Ishikawa (cell line): ENCODE measurements at regions not wholly inside any gene's neighbourhood (a gene's known extent, or its start where the extent isn't known, plus 50 kb on each side); places are given as distances from the start of the nearest gene placed in this dataset.

Experiments used
- EP300 ChIP-seq: IDR thresholded peaks from 2 replicates; pipeline ENCODE4 v1.6.1; 2012; ENCODE audit warnings: borderline replicate concordance
- RAD21 ChIP-seq: IDR thresholded peaks from 2 replicates; pipeline ENCODE4 v1.6.1; 2012; ENCODE audit warnings: low read depth
- TAF1 ChIP-seq: IDR thresholded peaks from 2 replicates; pipeline ENCODE4 v1.6.1; 2012; ENCODE audit warnings: low read depth, mild to moderate bottlenecking
- TCF12 ChIP-seq: IDR thresholded peaks from 2 replicates; pipeline ENCODE4 v1.6.1; 2012; ENCODE audit warnings: low read depth
- TEAD4 ChIP-seq: IDR thresholded peaks from 2 replicates; pipeline ENCODE4 v1.6.1; 2012
- YY1 ChIP-seq: IDR thresholded peaks from 2 replicates; pipeline ENCODE4 v1.6.1; 2012; ENCODE audit warnings: low read depth
- TF ChIP-seq, protein P1 (sequence below): IDR thresholded peaks from 2 replicates; pipeline ENCODE4 v1.6.1; 2012; ENCODE audit warnings: low read depth, mild to moderate bottlenecking
- TF ChIP-seq, protein P2 (sequence below): IDR thresholded peaks from 2 replicates; pipeline ENCODE4 v1.6.1; 2012

DNA sequence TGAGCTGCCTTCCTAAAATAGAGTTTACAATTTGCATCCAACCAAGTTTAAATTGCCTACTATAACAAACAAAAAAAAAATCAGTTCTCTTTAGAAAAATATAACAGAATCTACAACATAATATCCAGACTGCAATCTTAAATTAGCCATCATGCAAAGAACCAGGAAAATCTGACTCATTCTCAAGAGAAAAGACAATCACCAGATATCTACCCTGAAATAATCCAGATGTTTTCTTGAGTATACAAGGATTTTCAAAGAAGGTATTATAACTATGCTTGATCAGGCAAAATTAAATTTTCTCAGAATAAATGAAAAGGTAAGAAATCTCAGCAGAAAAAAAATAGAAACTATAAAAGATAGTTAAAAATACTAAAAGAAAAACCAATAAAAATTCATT, 115.6 kb downstream of the CCER1 start:
- TF ChIP-seq, protein P1, sequence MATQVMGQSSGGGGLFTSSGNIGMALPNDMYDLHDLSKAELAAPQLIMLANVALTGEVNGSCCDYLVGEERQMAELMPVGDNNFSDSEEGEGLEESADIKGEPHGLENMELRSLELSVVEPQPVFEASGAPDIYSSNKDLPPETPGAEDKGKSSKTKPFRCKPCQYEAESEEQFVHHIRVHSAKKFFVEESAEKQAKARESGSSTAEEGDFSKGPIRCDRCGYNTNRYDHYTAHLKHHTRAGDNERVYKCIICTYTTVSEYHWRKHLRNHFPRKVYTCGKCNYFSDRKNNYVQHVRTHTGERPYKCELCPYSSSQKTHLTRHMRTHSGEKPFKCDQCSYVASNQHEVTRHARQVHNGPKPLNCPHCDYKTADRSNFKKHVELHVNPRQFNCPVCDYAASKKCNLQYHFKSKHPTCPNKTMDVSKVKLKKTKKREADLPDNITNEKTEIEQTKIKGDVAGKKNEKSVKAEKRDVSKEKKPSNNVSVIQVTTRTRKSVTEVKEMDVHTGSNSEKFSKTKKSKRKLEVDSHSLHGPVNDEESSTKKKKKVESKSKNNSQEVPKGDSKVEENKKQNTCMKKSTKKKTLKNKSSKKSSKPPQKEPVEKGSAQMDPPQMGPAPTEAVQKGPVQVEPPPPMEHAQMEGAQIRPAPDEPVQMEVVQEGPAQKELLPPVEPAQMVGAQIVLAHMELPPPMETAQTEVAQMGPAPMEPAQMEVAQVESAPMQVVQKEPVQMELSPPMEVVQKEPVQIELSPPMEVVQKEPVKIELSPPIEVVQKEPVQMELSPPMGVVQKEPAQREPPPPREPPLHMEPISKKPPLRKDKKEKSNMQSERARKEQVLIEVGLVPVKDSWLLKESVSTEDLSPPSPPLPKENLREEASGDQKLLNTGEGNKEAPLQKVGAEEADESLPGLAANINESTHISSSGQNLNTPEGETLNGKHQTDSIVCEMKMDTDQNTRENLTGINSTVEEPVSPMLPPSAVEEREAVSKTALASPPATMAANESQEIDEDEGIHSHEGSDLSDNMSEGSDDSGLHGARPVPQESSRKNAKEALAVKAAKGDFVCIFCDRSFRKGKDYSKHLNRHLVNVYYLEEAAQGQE = no peak
- TF ChIP-seq EP300 (no peak), TAF1 (no peak), RAD21 (no peak), YY1 (no peak), TEAD4 (no peak), TCF12 (no peak)
- TF ChIP-seq, protein P2, sequence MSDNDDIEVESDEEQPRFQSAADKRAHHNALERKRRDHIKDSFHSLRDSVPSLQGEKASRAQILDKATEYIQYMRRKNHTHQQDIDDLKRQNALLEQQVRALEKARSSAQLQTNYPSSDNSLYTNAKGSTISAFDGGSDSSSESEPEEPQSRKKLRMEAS = no peak
